Left cardiac atrium (tissue), 4 donors: ENCODE measurements at regions not wholly inside any gene's neighbourhood (a gene's known extent, or its start where the extent isn't known, plus 50 kb on each side); places are given as distances from the start of the nearest gene placed in this dataset.

Experiments
- ATAC-seq, 2 donors: fragments of 200-7000 bp; cut with Tn5 transposase; one replicate each; pipeline ENCODE4 v1.9.1; 2020; ENCODE audit warnings: mild to moderate bottlenecking in 2 of 2, moderate library complexity in 2 of 2
- DNase-seq: peaks from one replicate; pipeline ENCODE4 v3.0.0-alpha.2; 2020
- intact Hi-C, 2 donors: fragments of 100-400 bp; cut with DNase I; formaldehyde crosslinking; loops; one replicate each; pipeline versions ENCODE4 v1.14.1 to v1.15.1; 2022 to 2023
- donor health status: DM: no; HTN: yes; CAD: no.
- donor health status: DM: no; HTN: yes; CAD: no; lungs with severe emphysema.
- donor health status: DM: yes; HTN: yes; CAD: no.
- donor health status: Dilated cardiomyopathy.

- intact Hi-C loops: no loop called here
These were observed 146.3 kb upstream of the TWIST2 start for GRCh38 chr2:238701341-238702206.

DNA sequence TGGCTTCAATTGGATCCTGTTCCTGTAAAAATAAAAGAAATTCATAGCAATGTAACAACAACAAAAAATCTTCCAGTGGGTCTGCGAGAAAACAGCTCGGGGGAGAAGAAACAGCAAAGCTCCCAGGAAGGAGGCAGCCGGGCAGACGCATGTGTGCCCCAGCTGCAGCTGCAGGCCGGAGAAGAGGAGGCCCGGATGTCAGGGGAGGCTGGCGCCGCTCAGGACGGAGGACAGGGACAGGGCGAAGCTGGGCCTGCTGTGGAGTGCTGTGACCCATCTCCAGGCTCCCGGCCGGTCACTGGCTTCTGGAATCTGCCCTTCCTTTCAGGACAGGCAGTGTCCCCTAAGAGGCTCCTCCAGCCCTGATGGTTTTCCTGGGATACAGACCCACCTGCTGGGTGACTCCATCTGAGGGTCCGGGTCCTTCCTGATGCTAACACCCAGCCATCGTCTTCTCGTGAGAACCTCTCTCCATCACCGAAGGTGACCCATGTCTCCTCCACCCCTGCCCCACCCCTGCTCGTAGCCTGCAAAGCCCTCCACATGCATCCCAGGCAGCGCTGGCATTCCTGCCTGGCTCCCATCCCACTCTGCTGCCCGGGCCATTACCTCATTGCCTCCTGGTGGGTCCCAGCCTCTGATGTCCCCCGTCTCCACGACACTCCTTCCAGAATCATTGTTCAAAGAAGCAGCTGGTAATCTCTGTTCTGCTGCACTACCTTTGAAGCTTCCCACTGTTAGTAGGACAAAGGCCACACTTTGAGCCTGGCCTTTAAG lies 145.4 kb upstream of the TWIST2 start:
- intact Hi-C loops: no loop called here
- DNase-seq: no peak
- ATAC-seq: peak in 1 of 2 donors; percentile 9

More at GRCh38 chr2:238701341-238702206, 146.3 kb upstream of the TWIST2 start:
- ATAC-seq (no peak), DNase-seq (no peak)

- no peak for ATAC-seq
- intact Hi-C loops: no loop called here
- no peak for DNase-seq
These were observed 144.9 kb upstream of the TWIST2 start for GRCh38 chr2:238703053-238703415.

DNA sequence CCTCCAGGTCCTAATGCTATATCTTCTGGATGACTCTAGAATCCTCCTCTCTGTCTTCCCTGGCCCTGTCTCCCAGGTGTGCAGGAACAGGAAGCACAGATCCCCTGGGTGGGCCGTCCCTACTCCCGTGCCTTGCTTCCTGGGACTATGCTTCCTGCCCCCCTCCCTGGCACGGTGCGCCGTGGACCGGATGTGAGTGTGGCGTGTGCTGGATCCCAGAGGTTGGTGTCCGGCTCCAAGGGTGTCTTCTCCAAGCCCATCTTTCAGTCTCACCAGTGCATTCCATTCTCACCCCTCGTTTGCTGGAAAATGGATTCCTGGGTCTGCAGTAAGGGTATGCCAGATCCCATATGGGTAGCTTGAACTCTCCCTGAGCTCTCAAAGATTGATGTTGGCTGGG lies 144.4 kb upstream of the TWIST2 start:
- ATAC-seq: no peak
- intact Hi-C loops: no loop called here
- no peak for DNase-seq

DNA sequence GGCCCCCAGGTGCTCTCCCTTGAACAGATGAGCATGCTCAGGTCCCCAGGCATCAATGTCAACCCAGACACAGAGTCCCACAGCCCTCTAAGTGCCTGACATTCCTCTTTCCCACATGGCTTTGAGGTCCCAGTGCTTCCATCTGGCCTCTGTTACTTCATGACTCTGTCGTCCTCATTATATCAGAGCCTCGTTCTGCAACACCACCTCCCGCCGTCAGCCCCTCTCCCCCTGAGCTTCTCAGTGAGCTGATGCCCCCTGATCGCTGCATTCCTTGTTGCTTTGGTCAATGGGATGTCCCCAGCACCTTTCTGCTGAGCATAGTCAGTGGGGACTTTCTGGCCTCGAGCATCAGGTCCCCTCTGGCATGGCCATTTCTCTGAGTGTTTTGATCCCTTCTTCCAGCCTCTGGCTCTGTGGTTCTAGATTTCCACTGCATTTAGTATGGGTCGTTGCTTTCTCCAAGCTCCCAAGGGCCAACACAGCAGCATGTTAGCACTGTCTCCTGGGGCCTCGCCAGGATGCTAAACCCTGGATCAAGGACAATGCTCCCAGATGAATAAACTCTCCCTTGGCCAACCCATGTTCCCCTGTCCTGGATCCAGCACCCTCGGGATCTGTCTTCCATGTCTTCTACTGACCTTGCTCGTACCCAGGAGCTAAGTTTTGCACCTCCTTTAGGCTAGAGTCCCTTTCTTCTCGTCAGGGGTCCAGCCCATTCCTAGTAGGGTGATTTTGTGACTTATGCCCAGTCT lies 143.2 kb upstream of the TWIST2 start:
- DNase-seq: no peak
- intact Hi-C loops: no loop called here
- no peak for ATAC-seq

DNA sequence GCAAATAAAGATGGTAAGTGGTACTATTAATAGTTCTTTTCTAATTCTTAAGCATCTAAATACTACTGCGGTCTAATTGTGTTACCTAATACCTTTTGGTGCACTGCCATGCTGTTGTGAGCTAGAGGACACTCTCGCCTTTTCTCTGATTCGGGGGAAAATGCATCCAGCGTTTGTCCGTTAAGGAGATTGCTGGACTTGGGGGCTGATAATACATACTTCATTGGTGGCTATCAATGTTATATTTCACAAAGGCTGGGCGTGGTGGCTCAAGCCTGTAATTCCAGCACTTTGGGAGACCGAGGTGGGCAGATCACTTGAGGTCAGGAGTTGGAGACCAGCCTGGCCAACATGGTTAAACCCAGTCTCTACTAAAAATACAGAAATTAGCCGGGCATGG lies 141.7 kb upstream of the TWIST2 start:
- intact Hi-C loops: no loop called here
- ATAC-seq: no peak
- no peak for DNase-seq

- intact Hi-C loops: no loop called here
- DNase-seq: no peak
These were observed 141.2 kb upstream of the TWIST2 start for GRCh38 chr2:238706673-238707072.

DNA sequence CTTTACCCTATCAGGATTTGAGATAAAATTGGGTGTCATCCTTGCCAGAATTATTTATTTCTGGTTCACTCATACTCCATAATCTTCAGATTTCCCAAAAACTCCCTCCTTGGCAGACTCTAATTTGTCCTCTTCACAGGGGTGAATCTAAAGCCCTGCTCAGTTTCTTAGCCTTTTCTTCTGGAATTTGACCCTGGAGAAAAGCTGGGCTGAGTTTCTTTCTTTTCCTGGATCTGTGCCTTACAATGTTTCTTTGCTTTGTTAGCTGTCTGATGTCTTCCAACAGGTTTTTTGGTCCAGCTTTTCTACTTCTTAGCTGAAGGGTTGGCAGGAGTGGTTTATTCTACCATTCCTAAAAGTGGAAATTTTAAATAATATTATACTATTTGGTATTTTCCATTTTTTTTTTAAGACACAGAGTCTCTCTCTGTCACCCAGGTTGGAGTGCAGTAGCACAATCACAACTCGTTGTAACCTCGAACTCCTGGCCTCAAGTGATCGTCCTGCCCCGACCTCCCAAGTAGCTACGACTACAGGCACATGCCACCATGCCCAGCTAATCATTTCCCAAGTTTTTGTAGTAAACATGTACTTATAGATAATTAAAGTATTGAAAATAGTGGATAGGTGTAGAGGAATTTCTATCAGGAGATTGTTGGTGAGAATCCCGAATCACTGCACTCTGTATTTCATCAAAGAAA lies 138.4 kb upstream of the TWIST2 start:
- no peak for DNase-seq
- intact Hi-C loops: no loop called here
- ATAC-seq: peak in 1 of 2 donors; percentile 62

More at GRCh38 chr2:238706673-238707072, 141.2 kb upstream of the TWIST2 start:
- ATAC-seq: no peak

DNA sequence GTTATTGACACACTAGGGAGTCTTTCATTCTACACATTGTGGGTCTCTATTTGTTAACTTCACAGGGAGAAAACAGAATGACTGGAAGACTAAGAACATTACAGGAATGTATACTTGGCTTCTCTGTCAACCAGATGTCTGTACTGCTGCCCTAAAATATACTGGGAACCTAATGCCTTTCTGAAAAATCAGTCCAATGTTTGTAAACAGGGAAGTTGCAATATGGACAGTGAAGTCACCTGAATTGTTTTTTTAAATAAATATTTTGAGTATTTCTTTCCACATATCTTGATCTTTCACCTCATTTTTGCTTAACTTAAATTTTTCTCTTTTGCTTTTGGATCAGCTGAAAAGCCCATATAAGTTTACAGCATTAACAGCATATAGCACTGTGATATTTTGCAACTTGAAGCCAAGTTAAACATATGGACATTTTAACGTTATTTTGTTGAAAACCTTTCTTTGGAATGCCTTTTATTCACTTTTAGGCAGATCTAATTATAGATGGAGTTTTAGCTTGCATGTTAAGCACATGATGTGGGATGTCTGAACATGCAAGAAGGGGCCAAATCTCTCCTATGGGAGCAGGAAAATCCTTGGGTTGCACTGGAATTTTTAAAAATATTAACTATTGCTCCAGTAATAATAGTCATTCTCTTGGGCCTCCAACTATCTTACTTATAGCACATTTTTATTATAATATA lies 137.7 kb upstream of the TWIST2 start:
- no peak for ATAC-seq
- intact Hi-C loops: no loop called here

GRCh38 chr2:238710787-238711186 lies 137.1 kb upstream of the TWIST2 start:
- ATAC-seq (no peak), DNase-seq (no peak)
- intact Hi-C loops: no loop called here

More for the DNA sequence above, 137.7 kb upstream of the TWIST2 start:
- no peak for DNase-seq

- DNase-seq: no peak
- ATAC-seq: no peak
- intact Hi-C loops: no loop called here
These were observed 136.5 kb upstream of the TWIST2 start for GRCh38 chr2:238711346-238711745.

DNA sequence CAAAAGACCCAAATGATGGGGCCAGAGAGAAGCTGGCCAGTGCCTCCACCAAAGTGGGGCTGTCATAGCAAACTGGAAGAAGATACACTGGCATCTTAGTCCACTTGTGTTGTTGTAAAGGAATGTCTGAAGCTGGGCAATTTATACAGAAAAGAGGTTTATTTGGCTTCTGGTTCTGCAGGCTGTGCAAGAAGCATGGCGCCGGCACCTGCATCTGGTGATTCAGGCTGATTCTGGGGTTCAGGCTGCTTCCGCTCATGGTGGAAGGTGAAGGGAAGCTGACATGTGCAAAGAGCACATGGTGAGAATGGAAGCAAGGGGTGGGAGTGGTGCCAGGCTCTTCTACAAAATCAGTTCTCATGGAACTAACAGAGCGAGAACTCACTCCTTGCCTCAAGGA lies 135.9 kb upstream of the TWIST2 start:
- intact Hi-C loops: no loop called here
- no peak for ATAC-seq
- no peak for DNase-seq

GRCh38 chr2:238713198-238713826 lies 134.6 kb upstream of the TWIST2 start:
- ATAC-seq: no peak
- intact Hi-C loops: no loop called here

DNA sequence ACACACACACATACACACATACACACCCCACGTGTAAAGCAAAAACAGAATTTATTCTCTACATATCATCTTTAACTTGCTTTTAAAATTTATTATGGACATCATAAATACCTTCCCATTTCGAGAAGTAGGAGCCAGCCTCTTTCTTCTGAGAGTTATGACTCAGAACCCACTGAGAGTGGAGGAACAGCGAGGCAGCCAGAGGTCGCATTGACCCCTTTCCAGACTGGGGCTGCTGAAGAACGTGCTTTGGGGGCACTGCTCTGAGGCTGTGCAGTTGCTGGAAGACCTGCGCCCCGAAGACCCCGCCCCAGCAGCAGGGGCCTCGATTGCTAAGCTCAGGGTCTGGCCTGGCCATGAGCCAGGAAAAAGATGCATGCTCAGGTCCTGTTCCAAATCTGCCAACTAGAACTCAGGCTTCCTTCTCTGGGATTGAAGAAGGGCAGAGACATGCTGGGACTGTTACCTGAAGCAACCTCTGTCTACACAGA lies 133.8 kb upstream of the TWIST2 start:
- ATAC-seq (peak in 1 of 2 donors; percentile 39), DNase-seq (no peak)
- intact Hi-C loops: no loop called here

More at GRCh38 chr2:238713198-238713826, 134.6 kb upstream of the TWIST2 start:
- DNase-seq: no peak

GRCh38 chr2:238716171-238716570 lies 131.7 kb upstream of the TWIST2 start:
- intact Hi-C loops: no loop called here
- ATAC-seq (no peak), DNase-seq (no peak)

- no peak for DNase-seq
- intact Hi-C loops: no loop called here
- ATAC-seq: no peak
These were observed 131.3 kb upstream of the TWIST2 start for GRCh38 chr2:238716585-238716984.

DNA sequence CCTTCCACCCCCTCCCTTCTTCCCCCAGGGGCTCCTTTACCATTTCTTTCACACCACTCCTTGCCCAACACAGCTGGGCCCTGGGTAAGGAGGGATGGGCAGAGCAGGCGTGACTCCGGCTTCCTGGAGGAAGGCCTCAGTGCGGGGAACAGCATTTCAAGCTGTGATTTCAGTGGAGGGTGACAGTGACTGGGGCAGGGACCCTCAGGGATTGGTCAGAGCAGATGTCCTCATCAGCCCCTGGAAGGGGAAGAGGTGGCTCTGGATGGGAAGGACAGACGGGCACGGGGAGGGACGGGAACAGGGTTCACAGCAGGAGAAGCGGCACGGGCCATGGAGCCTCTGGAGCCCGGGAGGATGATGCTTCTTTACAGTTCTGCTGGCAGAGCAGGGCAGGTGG lies 130.8 kb upstream of the TWIST2 start:
- ATAC-seq: no peak
- intact Hi-C loops: no loop called here
- no peak for DNase-seq

- ATAC-seq: peak in 1 of 2 donors; percentile 55
- no peak for DNase-seq
- intact Hi-C loops: no loop called here
These were observed 128.2 kb upstream of the TWIST2 start for GRCh38 chr2:238719641-238720040.
